ENCODE measurements at regions not wholly inside any gene's neighbourhood (a gene's known extent, or its start where the extent isn't known, plus 50 kb on each side); places are given as distances from the start of the nearest gene placed in this dataset.

DNA sequence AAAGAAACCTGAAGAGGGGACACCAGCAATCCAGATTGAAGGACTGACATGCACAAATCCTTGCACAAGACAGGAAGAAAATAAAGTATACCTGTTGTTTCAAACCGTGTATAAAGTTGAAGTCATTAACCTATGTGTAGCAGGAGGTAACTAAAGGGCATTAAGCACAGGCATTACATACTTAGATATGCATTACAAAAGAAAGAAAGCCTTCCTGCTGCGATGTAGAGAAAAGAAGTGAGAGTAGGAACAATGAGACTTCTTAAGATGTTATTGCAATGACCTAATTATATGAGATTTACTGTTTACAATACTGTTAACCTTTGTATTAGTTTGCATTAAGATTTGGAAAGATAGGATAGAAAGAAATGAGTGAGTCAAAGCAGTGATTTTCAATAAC, 308.9 kb upstream of the PTPRD start:
- ChIA-PET POLR2A (no interaction called here), CTCF (no interaction called here)
- Histone ChIP-seq H3K4me1 (ENCODE audit: control insufficient read depth, insufficient read depth, low read length) (no peaks in the 10 kb centered on the region), H3K4me3 (ENCODE audit: low read depth in 2 of 2, low read length in 2 of 2) (no peak overlapping the region), H3K27ac (ENCODE audit: low read length) (no peak overlapping the region), H3K36me3 (ENCODE audit: control insufficient read depth, insufficient read depth, low read length) (no peaks in the 10 kb centered on the region), H3K27me3 (ENCODE audit: control insufficient read depth, insufficient read depth, low read length) (no peaks in the 10 kb centered on the region), H3K9me3 (ENCODE audit: control insufficient read depth, insufficient read depth, low read depth, low read length) (no peaks in the 10 kb centered on the region)
- DNase-seq (ENCODE audit: low read depth, low spot score) = no peak
- TF ChIP-seq, protein P1, sequence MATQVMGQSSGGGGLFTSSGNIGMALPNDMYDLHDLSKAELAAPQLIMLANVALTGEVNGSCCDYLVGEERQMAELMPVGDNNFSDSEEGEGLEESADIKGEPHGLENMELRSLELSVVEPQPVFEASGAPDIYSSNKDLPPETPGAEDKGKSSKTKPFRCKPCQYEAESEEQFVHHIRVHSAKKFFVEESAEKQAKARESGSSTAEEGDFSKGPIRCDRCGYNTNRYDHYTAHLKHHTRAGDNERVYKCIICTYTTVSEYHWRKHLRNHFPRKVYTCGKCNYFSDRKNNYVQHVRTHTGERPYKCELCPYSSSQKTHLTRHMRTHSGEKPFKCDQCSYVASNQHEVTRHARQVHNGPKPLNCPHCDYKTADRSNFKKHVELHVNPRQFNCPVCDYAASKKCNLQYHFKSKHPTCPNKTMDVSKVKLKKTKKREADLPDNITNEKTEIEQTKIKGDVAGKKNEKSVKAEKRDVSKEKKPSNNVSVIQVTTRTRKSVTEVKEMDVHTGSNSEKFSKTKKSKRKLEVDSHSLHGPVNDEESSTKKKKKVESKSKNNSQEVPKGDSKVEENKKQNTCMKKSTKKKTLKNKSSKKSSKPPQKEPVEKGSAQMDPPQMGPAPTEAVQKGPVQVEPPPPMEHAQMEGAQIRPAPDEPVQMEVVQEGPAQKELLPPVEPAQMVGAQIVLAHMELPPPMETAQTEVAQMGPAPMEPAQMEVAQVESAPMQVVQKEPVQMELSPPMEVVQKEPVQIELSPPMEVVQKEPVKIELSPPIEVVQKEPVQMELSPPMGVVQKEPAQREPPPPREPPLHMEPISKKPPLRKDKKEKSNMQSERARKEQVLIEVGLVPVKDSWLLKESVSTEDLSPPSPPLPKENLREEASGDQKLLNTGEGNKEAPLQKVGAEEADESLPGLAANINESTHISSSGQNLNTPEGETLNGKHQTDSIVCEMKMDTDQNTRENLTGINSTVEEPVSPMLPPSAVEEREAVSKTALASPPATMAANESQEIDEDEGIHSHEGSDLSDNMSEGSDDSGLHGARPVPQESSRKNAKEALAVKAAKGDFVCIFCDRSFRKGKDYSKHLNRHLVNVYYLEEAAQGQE (IDR thresholded peaks at IDR 0.05; ENCODE audit: insufficient read depth in 1 of 2, low read depth in 2 of 2, low read length in 1 of 2) = no peak
- TF ChIP-seq POLR2AphosphoS5 (IDR thresholded peaks at IDR 0.05; ENCODE audit: low read depth, low read length) (no peak), TCF7L2 (IDR thresholded peaks at IDR 0.05; ENCODE audit: low read depth, low read length) (no peak), SIN3A (IDR thresholded peaks at IDR 0.05; ENCODE audit: borderline replicate concordance, insufficient read depth, low read depth, low read length) (no peak)
- TF ChIP-seq, protein P2, sequence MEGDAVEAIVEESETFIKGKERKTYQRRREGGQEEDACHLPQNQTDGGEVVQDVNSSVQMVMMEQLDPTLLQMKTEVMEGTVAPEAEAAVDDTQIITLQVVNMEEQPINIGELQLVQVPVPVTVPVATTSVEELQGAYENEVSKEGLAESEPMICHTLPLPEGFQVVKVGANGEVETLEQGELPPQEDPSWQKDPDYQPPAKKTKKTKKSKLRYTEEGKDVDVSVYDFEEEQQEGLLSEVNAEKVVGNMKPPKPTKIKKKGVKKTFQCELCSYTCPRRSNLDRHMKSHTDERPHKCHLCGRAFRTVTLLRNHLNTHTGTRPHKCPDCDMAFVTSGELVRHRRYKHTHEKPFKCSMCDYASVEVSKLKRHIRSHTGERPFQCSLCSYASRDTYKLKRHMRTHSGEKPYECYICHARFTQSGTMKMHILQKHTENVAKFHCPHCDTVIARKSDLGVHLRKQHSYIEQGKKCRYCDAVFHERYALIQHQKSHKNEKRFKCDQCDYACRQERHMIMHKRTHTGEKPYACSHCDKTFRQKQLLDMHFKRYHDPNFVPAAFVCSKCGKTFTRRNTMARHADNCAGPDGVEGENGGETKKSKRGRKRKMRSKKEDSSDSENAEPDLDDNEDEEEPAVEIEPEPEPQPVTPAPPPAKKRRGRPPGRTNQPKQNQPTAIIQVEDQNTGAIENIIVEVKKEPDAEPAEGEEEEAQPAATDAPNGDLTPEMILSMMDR (IDR thresholded peaks at IDR 0.05) = no peak
- intact Hi-C loops (cut with micrococcal nuclease; ENCODE audit: unreplicated experiment) = no loop called here
- no TSS peak for BruUV-seq (replicated peaks)
- ATAC-seq = no peak
- in situ Hi-C loops (cut with HindIII; ENCODE audit: low pct_unique_long_range_greater_than_20kb, low sequenced_read_pairs) = no loop called here

DNA sequence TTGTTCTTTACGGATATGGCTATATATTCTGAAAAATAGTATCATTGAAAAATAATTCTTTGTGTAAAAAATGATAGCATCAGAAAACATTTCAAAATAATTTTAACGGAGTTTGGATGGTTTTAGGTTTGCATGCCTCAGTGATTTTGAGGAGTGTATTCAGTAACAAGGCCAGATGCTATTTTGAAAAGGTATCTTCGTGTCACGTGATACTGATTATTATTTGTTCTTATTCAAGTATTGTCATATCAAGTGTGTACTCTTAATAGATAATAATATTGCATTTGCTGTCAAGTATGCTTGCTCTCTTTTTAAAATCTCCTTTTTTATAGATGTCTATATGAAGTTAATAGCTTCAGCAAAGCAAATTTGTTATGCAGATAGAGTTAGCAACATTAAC, 313.1 kb upstream of the PTPRD start:
- Histone ChIP-seq H3K27me3 (ENCODE audit: control insufficient read depth, insufficient read depth, low read length) (no peaks in the 10 kb centered on the region), H3K9me3 (ENCODE audit: control insufficient read depth, insufficient read depth, low read depth, low read length) (no peaks in the 10 kb centered on the region), H3K4me1 (ENCODE audit: control insufficient read depth, insufficient read depth, low read length) (no peaks in the 10 kb centered on the region), H3K36me3 (ENCODE audit: control insufficient read depth, insufficient read depth, low read length) (no peaks in the 10 kb centered on the region), H3K27ac (ENCODE audit: low read length) (no peak overlapping the region), H3K4me3 (ENCODE audit: low read depth in 2 of 2, low read length in 2 of 2) (no peak overlapping the region)
- DNase-seq (ENCODE audit: low read depth, low spot score) (no peak), ATAC-seq (no peak)
- ChIA-PET POLR2A (no interaction called here), CTCF (no interaction called here)
- TF ChIP-seq, protein P1 (IDR thresholded peaks at IDR 0.05; ENCODE audit: insufficient read depth in 1 of 2, low read depth in 2 of 2, low read length in 1 of 2) = no peak
- TF ChIP-seq SIN3A (IDR thresholded peaks at IDR 0.05; ENCODE audit: borderline replicate concordance, insufficient read depth, low read depth, low read length) (no peak), TCF7L2 (IDR thresholded peaks at IDR 0.05; ENCODE audit: low read depth, low read length) (no peak), POLR2AphosphoS5 (IDR thresholded peaks at IDR 0.05; ENCODE audit: low read depth, low read length) (no peak)
- TF ChIP-seq, protein P2 (IDR thresholded peaks at IDR 0.05) = no peak
- BruUV-seq (replicated peaks) = no TSS peak
- in situ Hi-C loops (cut with HindIII; ENCODE audit: low pct_unique_long_range_greater_than_20kb, low sequenced_read_pairs) (no loop called here), intact Hi-C loops (cut with micrococcal nuclease; ENCODE audit: unreplicated experiment) (no loop called here)

All from Panc1 (cell line).